CD4-positive, alpha-beta T cell (primary cell): ENCODE measurements at regions not wholly inside any gene's neighbourhood (a gene's known extent, or its start where the extent isn't known, plus 50 kb on each side); places are given as distances from the start of the nearest gene placed in this dataset.
"Not testable (repeated sequence)": the region's sequence is repeated elsewhere in the genome, so short reads cannot be mapped to it uniquely, and the experiment has no call there.

ENCODE experiments used
- ATAC-seq: fragments of 200-7000 bp; cut with Tn5 transposase; one replicate; pipeline ENCODE4 v1.10.0; 2022; ENCODE audit warnings: mild to moderate bottlenecking; ENCODE audit not compliant: poor library complexity
- CTCF ChIA-PET: fragments of 350-600 bp; sonication (Branson Sonifier 250); formaldehyde crosslinking; loops from one replicate; lab custom pipeline; 2021; ENCODE audit warnings: antibody characterized with exemption, inconsistent platforms; lab: Charles Lee
- POLR2A ChIA-PET: fragments of 350-600 bp; sonication (Branson Sonifier 250); formaldehyde crosslinking; loops from one replicate; lab custom pipeline; 2021; ENCODE audit warnings: antibody characterized with exemption, inconsistent platforms; lab: Charles Lee
- DNase-seq, 14 experiments: peaks; one replicate each; pipeline ENCODE4 v3.0.0-alpha.2; 2013 to 2020; ENCODE audit warnings: mixed read lengths in 2 of 14
- H3K27ac ChIP-seq, 2 donors: one replicate each; pipeline versions ENCODE4 v1.5.1 to v1.7.0; 2013; ENCODE audit warnings: low read length in 2 of 2, low read depth in 1 of 2, mild to moderate bottlenecking in 1 of 2
- H3K27me3 ChIP-seq, 2 experiments: 1 replicate in 1 of 2; 2 replicates in 1 of 2; pipeline versions ENCODE4 v1.6.1 to v1.7.0; 2013; ENCODE audit warnings: low read length in 2 of 2, control low read depth in 1 of 2, mild to moderate bottlenecking in 1 of 2, moderate library complexity in 1 of 2; ENCODE audit not compliant: insufficient read depth in 2 of 2, control insufficient read depth in 1 of 2
- H3K36me3 ChIP-seq: one replicate; pipeline ENCODE4 v1.6.1; 2013; ENCODE audit warnings: low read length, control low read depth; ENCODE audit not compliant: insufficient read depth
- H3K4me1 ChIP-seq: one replicate; pipeline ENCODE4 v1.6.1; 2013; ENCODE audit warnings: low read length, control low read depth; ENCODE audit not compliant: insufficient read depth
- H3K4me3 ChIP-seq: one replicate; pipeline ENCODE4 v1.5.1; 2013; ENCODE audit warnings: mild to moderate bottlenecking, low read length, moderate library complexity
- H3K9me3 ChIP-seq, 2 experiments: 1 replicate in 1 of 2; 2 replicates in 1 of 2; pipeline versions ENCODE4 v1.6.1 to v1.7.0; 2013; ENCODE audit warnings: low read length in 2 of 2, mild to moderate bottlenecking in 2 of 2, control low read depth in 1 of 2, moderate library complexity in 1 of 2; ENCODE audit not compliant: control insufficient read depth in 1 of 2, insufficient read depth in 1 of 2
- H3K27ac Mint-ChIP-seq: one replicate; pipeline ENCODE4 v1.8.0; 2020; ENCODE audit warnings: mixed read lengths
- H3K27me3 Mint-ChIP-seq: one replicate; pipeline ENCODE4 v1.8.0; 2021; ENCODE audit warnings: mixed read lengths
- H3K36me3 Mint-ChIP-seq: one replicate; pipeline ENCODE4 v1.8.0; 2021; ENCODE audit warnings: low read depth, mixed read lengths
- H3K4me1 Mint-ChIP-seq: one replicate; pipeline ENCODE4 v1.8.0; 2021; ENCODE audit warnings: low read depth, mixed read lengths
- H3K4me3 Mint-ChIP-seq: one replicate; pipeline ENCODE4 v1.8.0; 2020; ENCODE audit warnings: mild to moderate bottlenecking, mixed read lengths
- H3K9me3 Mint-ChIP-seq: one replicate; pipeline ENCODE4 v1.8.0; 2020; ENCODE audit warnings: mixed read lengths
- intact Hi-C, 2 experiments: fragments of 100-400 bp; cut with DNase I in 1 of 2; cut with micrococcal nuclease in 1 of 2; formaldehyde crosslinking; loops; one replicate each; pipeline versions ENCODE4 v1.15.1 to v1.9.0; 2023 to 2025; cut with DNase I, micrococcal nuclease
- TF ChIP-seq, protein P1 (sequence below): fragments of 200-600 bp; IDR thresholded peaks from one replicate; pipeline ENCODE4 v1.8.0; 2022; ENCODE audit warnings: antibody characterized with exemption, mild to moderate bottlenecking

DNA sequence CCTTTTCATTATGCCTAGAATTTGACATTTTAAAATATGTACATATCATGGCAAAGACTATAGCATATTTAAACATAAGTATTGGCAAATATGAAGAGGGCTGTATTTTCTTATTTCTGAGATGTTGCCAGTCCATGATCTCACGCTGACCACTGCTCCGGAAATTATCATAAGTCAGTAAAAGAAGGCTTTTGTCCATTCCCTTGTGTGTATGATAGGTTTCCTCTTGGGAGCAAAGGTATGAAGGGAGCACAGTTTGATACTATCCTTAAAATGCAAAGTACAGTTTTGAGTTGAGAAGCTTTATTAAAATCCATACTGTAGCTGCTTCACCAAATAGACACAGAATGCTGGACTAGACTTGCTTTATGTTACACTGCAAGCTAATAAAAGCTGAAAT is 52.6 kb upstream of the AGA start:
- ATAC-seq (no peak), DNase-seq (no peak)
- H3K9me3 ChIP-seq = peaks cover 0 to 6% of the 10 kb centered on the region in 2 experiments
- ChIA-PET POLR2A (no interaction called here), CTCF (no interaction called here)
- Mint-ChIP-seq H3K27ac (no peak overlapping the region), H3K9me3 (peaks cover 2% of the 10 kb centered on the region), H3K4me1 (peaks cover 12% of the 10 kb centered on the region), H3K4me3 (no peak overlapping the region), H3K27me3 (no peaks in the 10 kb centered on the region), H3K36me3 (no peaks in the 10 kb centered on the region)
- no peak overlapping the region for H3K4me3 ChIP-seq
- no peaks in the 10 kb centered on the region for H3K4me1 ChIP-seq
- H3K27me3 ChIP-seq = no peaks in the 10 kb centered on the region
- TF ChIP-seq, protein P1, sequence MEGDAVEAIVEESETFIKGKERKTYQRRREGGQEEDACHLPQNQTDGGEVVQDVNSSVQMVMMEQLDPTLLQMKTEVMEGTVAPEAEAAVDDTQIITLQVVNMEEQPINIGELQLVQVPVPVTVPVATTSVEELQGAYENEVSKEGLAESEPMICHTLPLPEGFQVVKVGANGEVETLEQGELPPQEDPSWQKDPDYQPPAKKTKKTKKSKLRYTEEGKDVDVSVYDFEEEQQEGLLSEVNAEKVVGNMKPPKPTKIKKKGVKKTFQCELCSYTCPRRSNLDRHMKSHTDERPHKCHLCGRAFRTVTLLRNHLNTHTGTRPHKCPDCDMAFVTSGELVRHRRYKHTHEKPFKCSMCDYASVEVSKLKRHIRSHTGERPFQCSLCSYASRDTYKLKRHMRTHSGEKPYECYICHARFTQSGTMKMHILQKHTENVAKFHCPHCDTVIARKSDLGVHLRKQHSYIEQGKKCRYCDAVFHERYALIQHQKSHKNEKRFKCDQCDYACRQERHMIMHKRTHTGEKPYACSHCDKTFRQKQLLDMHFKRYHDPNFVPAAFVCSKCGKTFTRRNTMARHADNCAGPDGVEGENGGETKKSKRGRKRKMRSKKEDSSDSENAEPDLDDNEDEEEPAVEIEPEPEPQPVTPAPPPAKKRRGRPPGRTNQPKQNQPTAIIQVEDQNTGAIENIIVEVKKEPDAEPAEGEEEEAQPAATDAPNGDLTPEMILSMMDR = no peak
- intact Hi-C loops = no loop called here
- no peak overlapping the region for H3K27ac ChIP-seq
- H3K36me3 ChIP-seq = no peaks in the 10 kb centered on the region

DNA sequence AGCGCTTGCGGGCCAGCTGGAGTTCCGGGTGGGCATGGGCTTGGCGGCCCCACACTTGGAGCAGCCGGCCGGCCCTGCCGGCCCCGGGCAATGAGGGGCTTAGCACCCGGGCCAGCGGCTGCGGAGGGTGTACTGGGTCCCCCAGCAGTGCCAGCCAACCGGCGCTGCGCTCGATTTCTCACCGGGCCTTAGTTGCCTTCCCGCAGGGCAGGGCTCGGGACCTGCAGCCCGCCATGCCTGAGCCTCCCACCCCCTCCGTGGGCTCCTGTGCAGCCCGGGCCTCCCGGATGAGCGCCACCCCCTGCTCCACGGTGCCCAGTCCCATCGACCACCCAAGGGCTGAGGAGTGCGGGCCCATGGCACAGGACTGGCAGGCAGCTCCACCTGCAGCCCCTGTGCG is 53.4 kb upstream of the AGA start:
- H3K9me3 Mint-ChIP-seq, ATAC-seq, CTCF ChIA-PET, H3K27me3 Mint-ChIP-seq, H3K36me3 Mint-ChIP-seq, POLR2A ChIA-PET, H3K27ac Mint-ChIP-seq, H3K27ac ChIP-seq, H3K4me3 Mint-ChIP-seq, intact Hi-C loops, DNase-seq, H3K4me1 ChIP-seq, H3K27me3 ChIP-seq, H3K4me3 ChIP-seq, H3K36me3 ChIP-seq: not testable (repeated sequence)
- H3K9me3 ChIP-seq = peaks cover 0 to 11% of the 10 kb centered on the region in 2 experiments
- H3K4me1 Mint-ChIP-seq = peaks cover 12% of the 10 kb centered on the region

- ATAC-seq = no peak
- Mint-ChIP-seq H3K36me3 (peaks cover 5% of the 10 kb centered on the region), H3K27me3 (no peaks in the 10 kb centered on the region), H3K27ac (no peak overlapping the region), H3K9me3 (peaks cover 2% of the 10 kb centered on the region), H3K4me1 (peaks cover 19% of the 10 kb centered on the region), H3K4me3 (no peak overlapping the region)
- Histone ChIP-seq H3K9me3 (peaks cover 0 to 11% of the 10 kb centered on the region in 2 experiments), H3K4me3 (no peak overlapping the region), H3K36me3 (no peaks in the 10 kb centered on the region), H3K27ac (no peak overlapping the region), H3K4me1 (no peaks in the 10 kb centered on the region), H3K27me3 (no peaks in the 10 kb centered on the region)
- intact Hi-C loops = no loop called here
- ChIA-PET CTCF (no interaction called here), POLR2A (no interaction called here)
- no peak for DNase-seq
- TF ChIP-seq, protein P1 = no peak
Measured at GRCh38 chr4:177499537-177499936, 57.3 kb upstream of the AGA start.

GRCh38 chr4:177505171-177505615 is 63.0 kb upstream of the AGA start:
- no peak overlapping the region for H3K27ac ChIP-seq
- H3K36me3 Mint-ChIP-seq = peaks cover 5% of the 10 kb centered on the region

More at GRCh38 chr4:177505171-177505615, 63.0 kb upstream of the AGA start:
- Mint-ChIP-seq H3K9me3 (no peaks in the 10 kb centered on the region), H3K27me3 (no peaks in the 10 kb centered on the region), H3K4me1 (peaks cover 21% of the 10 kb centered on the region), H3K27ac (no peak overlapping the region), H3K4me3 (no peak overlapping the region)
- POLR2A ChIA-PET = no interaction called here
- intact Hi-C loops = no loop called here
- no peak for DNase-seq
- H3K4me3 ChIP-seq = no peak overlapping the region
- no peaks in the 10 kb centered on the region for H3K36me3 ChIP-seq
- no peaks in the 10 kb centered on the region for H3K4me1 ChIP-seq
- TF ChIP-seq, protein P1 = no peak
- no peak for ATAC-seq
- peaks cover 0 to 1% of the 10 kb centered on the region in 2 experiments for H3K9me3 ChIP-seq
- CTCF ChIA-PET = no interaction called here
- no peaks in the 10 kb centered on the region for H3K27me3 ChIP-seq
